ENCODE measurements at regions not wholly inside any gene's neighbourhood (a gene's known extent, or its start where the extent isn't known, plus 50 kb on each side); places are given as distances from the start of the nearest gene placed in this dataset.

DNA sequence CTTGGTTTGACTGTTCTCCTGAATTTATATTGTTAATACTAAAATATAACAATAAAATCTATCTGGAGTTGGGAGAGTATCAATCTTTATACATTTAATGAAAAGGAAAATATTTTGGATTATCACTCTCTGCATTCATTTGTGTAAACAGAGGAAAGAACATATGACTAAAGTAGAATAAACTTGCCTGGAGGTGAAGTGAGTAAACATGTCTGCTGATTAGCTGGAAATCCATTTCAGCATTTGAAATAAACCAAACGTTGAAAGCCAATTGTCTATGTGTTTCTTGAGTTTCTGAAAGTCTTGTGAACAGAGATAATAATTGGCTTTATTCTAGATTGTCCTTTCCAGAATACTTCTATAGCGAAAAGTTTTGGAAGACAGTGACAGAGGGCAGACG is 776.2 kb downstream of the SEMA5A start:
- Histone ChIP-seq H3K4me1 (ENCODE audit: control insufficient read depth, extremely low read depth, insufficient read depth, low read length) (no peaks in the 10 kb centered on the region), H2AFZ (ENCODE audit: low read depth, low read length) (no peak overlapping the region), H3K4me3 (replicated peaks in 1 of 3; ENCODE audit: insufficient read depth in 1 of 3, low read depth in 1 of 3, low read length in 3 of 3) (no peak overlapping the region), H3K9me3 (replicated peaks; ENCODE audit: control insufficient read depth, insufficient read depth, low read length) (no peaks in the 10 kb centered on the region), H3K27ac (ENCODE audit: insufficient read depth, low read depth, low read length) (no peak overlapping the region), H3K36me3 (ENCODE audit: control insufficient read depth in 2 of 2, extremely low read depth in 1 of 2, insufficient read depth in 2 of 2, low read length in 2 of 2) (no peaks in the 10 kb centered on the region), H3K9ac (replicated peaks; ENCODE audit: extremely low read depth, insufficient read depth, low read length) (no peak overlapping the region), H4K20me1 (replicated peaks; ENCODE audit: control insufficient read depth, extremely low read depth, insufficient read depth, low read length) (no peaks in the 10 kb centered on the region), H3K79me2 (ENCODE audit: control insufficient read depth, insufficient read depth, low read length) (no peaks in the 10 kb centered on the region), H3K27me3 (ENCODE audit: control insufficient read depth in 2 of 2, insufficient read depth in 2 of 2, low read length in 2 of 2) (no peaks in the 10 kb centered on the region), H3K9me1 (replicated peaks; ENCODE audit: control insufficient read depth, extremely low read depth, insufficient read depth, low read length) (no peaks in the 10 kb centered on the region), H3K4me2 (ENCODE audit: insufficient read depth, low read length) (no peak overlapping the region)
- CTCF ChIA-PET: no interaction called here
- intact Hi-C loops (cut with micrococcal nuclease) (no loop called here), dilution Hi-C loops (cut with MboI; ENCODE audit: extremely low pct_ligation_motif_present, low sequenced_read_pairs) (no loop called here)
- TF ChIP-seq, protein P1, sequence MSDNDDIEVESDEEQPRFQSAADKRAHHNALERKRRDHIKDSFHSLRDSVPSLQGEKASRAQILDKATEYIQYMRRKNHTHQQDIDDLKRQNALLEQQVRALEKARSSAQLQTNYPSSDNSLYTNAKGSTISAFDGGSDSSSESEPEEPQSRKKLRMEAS (IDR thresholded peaks at IDR 0.05; ENCODE audit: insufficient read depth, insufficient read length): no peak
- no peak for TF ChIP-seq EZH2 (IDR thresholded peaks at IDR 0.05; ENCODE audit: borderline replicate concordance, low read depth, low read length, severe bottlenecking)
- no peak for TF ChIP-seq POLR2A (IDR thresholded peaks at IDR 0.05; ENCODE audit: low read depth, low read length)
- TF ChIP-seq FOS (IDR thresholded peaks at IDR 0.05; ENCODE audit: borderline replicate concordance, insufficient read depth, low read length): no peak
- TF ChIP-seq POLR2AphosphoS5 (IDR thresholded peaks at IDR 0.05; ENCODE audit: insufficient read depth, low read depth, low read length): no peak
- TF ChIP-seq GATA2 (IDR thresholded peaks at IDR 0.05; ENCODE audit: insufficient read depth, insufficient read length, low read depth, low read length): no peak
- no peak for TF ChIP-seq MYC (IDR thresholded peaks at IDR 0.05; ENCODE audit: low read depth, low read length)
- no TSS peak for BruUV-seq (replicated peaks)
- POLR2A ChIA-PET: no interaction called here
- FAIRE-seq (no peak), DNase-seq (ENCODE audit: low read depth, low spot score) (no peak)

DNA sequence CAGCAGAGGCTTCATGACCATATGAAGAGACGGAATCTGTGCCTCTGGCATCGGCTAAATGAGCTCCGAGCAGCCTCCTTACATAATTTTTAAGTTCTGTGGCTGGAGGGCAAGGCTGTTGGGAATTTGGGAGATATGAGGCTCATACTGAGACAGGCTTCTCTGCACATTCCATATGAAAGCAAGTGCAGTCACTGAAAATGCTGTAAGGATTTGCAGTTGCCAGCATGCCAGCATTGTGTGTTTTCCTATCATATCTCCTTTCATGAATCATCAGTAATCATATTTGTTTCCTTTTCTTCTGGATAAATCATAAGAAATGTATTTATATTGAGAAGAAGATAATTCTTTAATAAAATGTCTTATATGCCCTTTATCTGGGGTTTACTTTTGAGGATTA is 775.4 kb downstream of the SEMA5A start:
- BruUV-seq (replicated peaks): no TSS peak
- H3K4me3 ChIP-seq (replicated peaks in 1 of 3; ENCODE audit: insufficient read depth in 1 of 3, low read depth in 1 of 3, low read length in 3 of 3): no peak overlapping the region
- ChIA-PET CTCF (interaction anchor here (0.8 to 1.7 kb wide), 2 partner anchors 137 to 138 kb away, joined by 3 read pairs; no protein-coding TSS in a partner anchor), POLR2A (no interaction called here)
- no peaks in the 10 kb centered on the region for H3K4me1 ChIP-seq (ENCODE audit: control insufficient read depth, extremely low read depth, insufficient read depth, low read length)
- H3K36me3 ChIP-seq (ENCODE audit: control insufficient read depth in 2 of 2, extremely low read depth in 1 of 2, insufficient read depth in 2 of 2, low read length in 2 of 2): no peaks in the 10 kb centered on the region
- no peak overlapping the region for H3K9ac ChIP-seq (replicated peaks; ENCODE audit: extremely low read depth, insufficient read depth, low read length)
- no peak overlapping the region for H3K27ac ChIP-seq (ENCODE audit: insufficient read depth, low read depth, low read length)
- FAIRE-seq: no peak
- dilution Hi-C loops (cut with MboI; ENCODE audit: extremely low pct_ligation_motif_present, low sequenced_read_pairs): no loop called here
- DNase-seq (ENCODE audit: low read depth, low spot score): no peak
- H3K79me2 ChIP-seq (ENCODE audit: control insufficient read depth, insufficient read depth, low read length): no peaks in the 10 kb centered on the region
- no peaks in the 10 kb centered on the region for H4K20me1 ChIP-seq (replicated peaks; ENCODE audit: control insufficient read depth, extremely low read depth, insufficient read depth, low read length)
- intact Hi-C loops (cut with micrococcal nuclease): no loop called here
- H3K9me3 ChIP-seq (replicated peaks; ENCODE audit: control insufficient read depth, insufficient read depth, low read length): no peaks in the 10 kb centered on the region
- H3K4me2 ChIP-seq (ENCODE audit: insufficient read depth, low read length): no peak overlapping the region
- no peaks in the 10 kb centered on the region for H3K27me3 ChIP-seq (ENCODE audit: control insufficient read depth in 2 of 2, insufficient read depth in 2 of 2, low read length in 2 of 2)
- TF ChIP-seq, protein P2, sequence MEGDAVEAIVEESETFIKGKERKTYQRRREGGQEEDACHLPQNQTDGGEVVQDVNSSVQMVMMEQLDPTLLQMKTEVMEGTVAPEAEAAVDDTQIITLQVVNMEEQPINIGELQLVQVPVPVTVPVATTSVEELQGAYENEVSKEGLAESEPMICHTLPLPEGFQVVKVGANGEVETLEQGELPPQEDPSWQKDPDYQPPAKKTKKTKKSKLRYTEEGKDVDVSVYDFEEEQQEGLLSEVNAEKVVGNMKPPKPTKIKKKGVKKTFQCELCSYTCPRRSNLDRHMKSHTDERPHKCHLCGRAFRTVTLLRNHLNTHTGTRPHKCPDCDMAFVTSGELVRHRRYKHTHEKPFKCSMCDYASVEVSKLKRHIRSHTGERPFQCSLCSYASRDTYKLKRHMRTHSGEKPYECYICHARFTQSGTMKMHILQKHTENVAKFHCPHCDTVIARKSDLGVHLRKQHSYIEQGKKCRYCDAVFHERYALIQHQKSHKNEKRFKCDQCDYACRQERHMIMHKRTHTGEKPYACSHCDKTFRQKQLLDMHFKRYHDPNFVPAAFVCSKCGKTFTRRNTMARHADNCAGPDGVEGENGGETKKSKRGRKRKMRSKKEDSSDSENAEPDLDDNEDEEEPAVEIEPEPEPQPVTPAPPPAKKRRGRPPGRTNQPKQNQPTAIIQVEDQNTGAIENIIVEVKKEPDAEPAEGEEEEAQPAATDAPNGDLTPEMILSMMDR (IDR thresholded peaks at IDR 0.05; ENCODE audit: extremely low read depth in 1 of 2, insufficient read depth in 1 of 2, low read depth in 1 of 2, low read length in 2 of 2): no peak
- no peak for TF ChIP-seq GATA2 (IDR thresholded peaks at IDR 0.05; ENCODE audit: insufficient read depth, insufficient read length, low read depth, low read length)
- TF ChIP-seq JUN (IDR thresholded peaks at IDR 0.05; ENCODE audit: borderline replicate concordance, insufficient read depth, insufficient read length, low read depth): no peak
- no peak for TF ChIP-seq POLR2AphosphoS5 (IDR thresholded peaks at IDR 0.05; ENCODE audit: insufficient read depth, low read depth, low read length)
- TF ChIP-seq FOS (IDR thresholded peaks at IDR 0.05; ENCODE audit: borderline replicate concordance, insufficient read depth, low read length): no peak
- TF ChIP-seq POLR2A (IDR thresholded peaks at IDR 0.05; ENCODE audit: low read depth, low read length): no peak
- TF ChIP-seq, protein P1 (IDR thresholded peaks at IDR 0.05; ENCODE audit: insufficient read depth, insufficient read length): no peak
- TF ChIP-seq EZH2 (IDR thresholded peaks at IDR 0.05; ENCODE audit: borderline replicate concordance, low read depth, low read length, severe bottlenecking): no peak
- no peak for TF ChIP-seq MYC (IDR thresholded peaks at IDR 0.05; ENCODE audit: low read depth, low read length)
- no peaks in the 10 kb centered on the region for H3K9me1 ChIP-seq (replicated peaks; ENCODE audit: control insufficient read depth, extremely low read depth, insufficient read depth, low read length)
- H2AFZ ChIP-seq (ENCODE audit: low read depth, low read length): no peak overlapping the region

Measured in endothelial cell of umbilical vein (primary cell).